ENCODE measurements at regions not wholly inside any gene's neighbourhood (a gene's known extent, or its start where the extent isn't known, plus 50 kb on each side); places are given as distances from the start of the nearest gene placed in this dataset.

- TF ChIP-seq CTCF (conservative IDR thresholded peaks at IDR 0.05) (no peak), ZFX (IDR thresholded peaks at IDR 0.05) (no peak)
Measured at GRCh38 chr2:61617610-61618009, 79.5 kb upstream of the XPO1 start.

All from C4-2B (cell line).